ENCODE measurements at regions not wholly inside any gene's neighbourhood (a gene's known extent, or its start where the extent isn't known, plus 50 kb on each side); places are given as distances from the start of the nearest gene placed in this dataset.
A peak's percentile ranks its signal among the peaks of the same experiment; 100 is the strongest.
"Not testable (repeated sequence)": the region's sequence is repeated elsewhere in the genome, so short reads cannot be mapped to it uniquely, and the experiment has no call there.

GRCh38 chr2:101645886-101646285, 51.6 kb upstream of the MAP4K4 start:
- not testable (repeated sequence) for DNase-seq

GRCh38 chr2:101644842-101645383, 52.6 kb upstream of the MAP4K4 start:
- DNase-seq, result no peak

GRCh38 chr2:101643004-101643524, 54.4 kb upstream of the MAP4K4 start:
- DNase-seq, result no peak

GRCh38 chr2:101638817-101639605, 58.5 kb upstream of the MAP4K4 start:
- no peak for DNase-seq

GRCh38 chr2:101638181-101638711, 59.3 kb upstream of the MAP4K4 start:
- no peak for DNase-seq

GRCh38 chr2:101630224-101630949, 67.1 kb upstream of the MAP4K4 start:
- DNase-seq, result no peak

GRCh38 chr2:101628030-101628392, 69.5 kb upstream of the MAP4K4 start:
- no peak for DNase-seq

- DNase-seq, result no peak
These were observed 70.0 kb upstream of the MAP4K4 start for GRCh38 chr2:101627285-101628029.

GRCh38 chr2:101625814-101626213, 71.7 kb upstream of the MAP4K4 start:
- DNase-seq, result not testable (repeated sequence)

- no peak for DNase-seq
These were observed 72.1 kb upstream of the MAP4K4 start for GRCh38 chr2:101625387-101625786.

GRCh38 chr2:101624706-101625332, 72.7 kb upstream of the MAP4K4 start:
- DNase-seq, result no peak

GRCh38 chr2:101623031-101623521, 74.4 kb upstream of the MAP4K4 start:
- DNase-seq, result no peak

GRCh38 chr2:101622210-101623030, 75.1 kb upstream of the MAP4K4 start:
- DNase-seq, result no peak

GRCh38 chr2:101619191-101619591, 78.3 kb upstream of the MAP4K4 start:
- DNase-seq, result peak in 3 of 51 donors; percentile 5 to 17 (median 16)

GRCh38 chr2:101617796-101618195, 79.7 kb upstream of the MAP4K4 start:
- DNase-seq, result peak in 1 of 51 donors; percentile 33

GRCh38 chr2:101617188-101617587, 80.3 kb upstream of the MAP4K4 start:
- DNase-seq, result no peak

- no peak for DNase-seq
These were observed 83.3 kb upstream of the MAP4K4 start for GRCh38 chr2:101614127-101614759.

GRCh38 chr2:101613056-101613704, 84.3 kb upstream of the MAP4K4 start:
- DNase-seq, result no peak

GRCh38 chr2:101612019-101612418, 85.5 kb upstream of the MAP4K4 start:
- no peak for DNase-seq

Measured in hypothalamus (tissue), 51 donors.